Spleen (tissue), 11 donors: ENCODE measurements at regions not wholly inside any gene's neighbourhood (a gene's known extent, or its start where the extent isn't known, plus 50 kb on each side); places are given as distances from the start of the nearest gene placed in this dataset.

Source experiments
- DNase-seq: peaks from one replicate; pipeline ENCODE4 v3.0.0-alpha.2; 2020
- H3K27ac ChIP-seq, 8 donors: fragments of 200-600 bp; sonication (generic) in 7 of 8; 1 replicate in 4 of 8; 2 replicates in 4 of 8; pipeline versions ENCODE4 v1.5.0 to v1.8.0; 2016 to 2021; ENCODE audit warnings: inconsistent platforms in 4 of 8, mild to moderate bottlenecking in 4 of 8, moderate library complexity in 1 of 8
- H3K27me3 ChIP-seq, 7 donors: fragments of 200-600 bp; sonication (generic) in 6 of 7; replicated peaks in 1 of 7; 1 replicate in 4 of 7; 2 replicates in 3 of 7; pipeline versions ENCODE4 v1.5.0 to v1.8.0; 2016 to 2021; ENCODE audit warnings: inconsistent platforms in 3 of 7, mild to moderate bottlenecking in 1 of 7
- H3K36me3 ChIP-seq, 6 donors: fragments of 200-600 bp; sonication (generic) in 5 of 6; 1 replicate in 4 of 6; 2 replicates in 2 of 6; pipeline versions ENCODE4 v1.5.0 to v1.8.0; 2016 to 2021; ENCODE audit warnings: inconsistent platforms in 2 of 6
- H3K4me1 ChIP-seq, 6 donors: fragments of 200-600 bp; sonication (generic) in 5 of 6; 1 replicate in 3 of 6; 2 replicates in 3 of 6; pipeline versions ENCODE4 v1.5.0 to v1.8.0; 2016 to 2021; ENCODE audit warnings: inconsistent platforms in 3 of 6
- H3K4me3 ChIP-seq, 8 donors: fragments of 200-600 bp; sonication (generic) in 7 of 8; 1 replicate in 4 of 8; 2 replicates in 4 of 8; pipeline versions ENCODE4 v1.5.0 to v1.8.0; 2016 to 2021; ENCODE audit warnings: inconsistent platforms in 4 of 8, mild to moderate bottlenecking in 4 of 8, moderate library complexity in 2 of 8
- H3K9me3 ChIP-seq, 8 donors: fragments of 200-600 bp; sonication (generic) in 7 of 8; 1 replicate in 4 of 8; 2 replicates in 4 of 8; pipeline versions ENCODE4 v1.5.0 to v1.8.0; 2016 to 2021; ENCODE audit warnings: inconsistent platforms in 4 of 8
- POLR2A ChIP-seq, 3 donors: fragments of 450-650 bp; IDR thresholded peaks; one replicate each; pipeline ENCODE4 v1.5.1; 2017; ENCODE audit warnings: antibody characterized with exemption in 3 of 3, mild to moderate bottlenecking in 1 of 3
- POLR2AphosphoS5 ChIP-seq, 3 donors: sonication (generic); formaldehyde crosslinking; IDR thresholded peaks; one replicate each; pipeline ENCODE4 v1.5.1; 2017; ENCODE audit warnings: antibody characterized with exemption in 3 of 3
- WGBS, 5 donors: extraction: QIAGEN DNeasy Blood & Tissue Kit in 3 of 5; methylation state at CpG; one replicate each; pipeline versions ENCODE4 v1.1.5 to v1.1.7; 2013 to 2018; 5-methylcytosine and 5-hydroxymethylcytosine counted together
- intact Hi-C: fragments of 100-400 bp; cut with DNase I; formaldehyde crosslinking; loops from one replicate; pipeline ENCODE4 v1.15.0; 2023; ENCODE audit warnings: low total_unique reads
- TF ChIP-seq, protein P1 (sequence below), 11 experiments: fragments of 200-600 bp in 7 of 11; fragments of 450-650 bp in 4 of 11; sonication (generic) in 4 of 11; IDR thresholded peaks in 8 of 11; conservative IDR thresholded peaks in 3 of 11; 1 replicate in 7 of 11; 2 replicates in 4 of 11; pipeline versions ENCODE4 v1.4.0 to v1.8.0; 2016 to 2021; ENCODE audit warnings: antibody characterized with exemption in 11 of 11, inconsistent platforms in 4 of 11, mild to moderate bottlenecking in 1 of 11
- donor health status: healthy with polysubstance abuse.
- donor health status: DM: no; HTN: no; CAD: no; lungs with moderate emphysema.
- donor health status: DM: no; HTN: no; CAD: no.
- donor health status: Bipolar disorder and iron deficiency.
- donor health status: healthy.
- donor health status: DM: no; HTN: no; CAD: no.
- donor health status: DM: yes; HTN: yes; CAD: no.

DNA sequence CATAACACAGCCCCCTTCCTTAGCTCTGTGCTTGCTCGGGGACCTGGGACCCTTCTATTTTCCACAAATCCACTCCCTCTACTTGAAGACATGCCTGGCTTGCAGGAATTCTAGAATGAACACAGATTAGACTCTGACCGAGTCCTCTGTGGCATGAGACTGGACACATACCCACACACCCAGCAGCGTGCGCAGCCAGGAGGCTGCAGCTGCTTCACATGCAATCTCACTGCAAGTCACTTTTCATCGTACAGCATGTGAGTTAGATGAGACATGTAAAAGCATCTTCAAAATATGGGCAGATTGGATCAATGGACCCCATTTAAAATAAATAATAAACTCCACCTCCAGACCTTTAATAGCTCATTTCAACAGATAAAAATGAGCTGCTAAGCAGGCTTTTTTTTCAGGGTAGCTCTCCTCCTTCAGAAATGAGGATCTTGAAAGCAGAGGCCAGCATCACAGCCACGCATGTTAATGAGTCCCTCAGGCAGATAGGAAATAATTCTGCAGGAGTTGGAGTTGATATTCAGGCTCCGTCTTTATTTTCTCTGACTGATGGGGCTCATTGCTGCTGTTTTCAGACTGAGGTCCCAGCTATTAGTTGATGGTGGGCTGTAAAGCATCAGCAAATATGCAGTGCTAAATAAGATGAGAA is 215.1 kb upstream of the GGTLC1 start:
- no peak overlapping the region for H3K27ac ChIP-seq
- no peaks in the 10 kb centered on the region for H3K36me3 ChIP-seq
- no peaks in the 10 kb centered on the region for H3K27me3 ChIP-seq
- H3K4me1 ChIP-seq: no peaks in the 10 kb centered on the region
- H3K9me3 ChIP-seq: no peaks in the 10 kb centered on the region
- no peak overlapping the region for H3K4me3 ChIP-seq
- no peak for DNase-seq
- intact Hi-C loops: no loop called here
- TF ChIP-seq POLR2AphosphoS5 (IDR thresholded peaks at IDR 0.05): no peak
- TF ChIP-seq, protein P1, sequence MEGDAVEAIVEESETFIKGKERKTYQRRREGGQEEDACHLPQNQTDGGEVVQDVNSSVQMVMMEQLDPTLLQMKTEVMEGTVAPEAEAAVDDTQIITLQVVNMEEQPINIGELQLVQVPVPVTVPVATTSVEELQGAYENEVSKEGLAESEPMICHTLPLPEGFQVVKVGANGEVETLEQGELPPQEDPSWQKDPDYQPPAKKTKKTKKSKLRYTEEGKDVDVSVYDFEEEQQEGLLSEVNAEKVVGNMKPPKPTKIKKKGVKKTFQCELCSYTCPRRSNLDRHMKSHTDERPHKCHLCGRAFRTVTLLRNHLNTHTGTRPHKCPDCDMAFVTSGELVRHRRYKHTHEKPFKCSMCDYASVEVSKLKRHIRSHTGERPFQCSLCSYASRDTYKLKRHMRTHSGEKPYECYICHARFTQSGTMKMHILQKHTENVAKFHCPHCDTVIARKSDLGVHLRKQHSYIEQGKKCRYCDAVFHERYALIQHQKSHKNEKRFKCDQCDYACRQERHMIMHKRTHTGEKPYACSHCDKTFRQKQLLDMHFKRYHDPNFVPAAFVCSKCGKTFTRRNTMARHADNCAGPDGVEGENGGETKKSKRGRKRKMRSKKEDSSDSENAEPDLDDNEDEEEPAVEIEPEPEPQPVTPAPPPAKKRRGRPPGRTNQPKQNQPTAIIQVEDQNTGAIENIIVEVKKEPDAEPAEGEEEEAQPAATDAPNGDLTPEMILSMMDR (IDR thresholded peaks at IDR 0.05 in 8 of 11, conservative IDR thresholded peaks at IDR 0.05 in 3 of 11): no peak
- TF ChIP-seq POLR2A (IDR thresholded peaks at IDR 0.05): no peak
- 79 to 88% (median 79%) methylated on average over 7 of the region's 7 CpGs for WGBS, 5 donors

- DNase-seq: no peak
- Histone ChIP-seq H3K9me3 (no peaks in the 10 kb centered on the region), H3K4me3 (no peak overlapping the region), H3K4me1 (no peaks in the 10 kb centered on the region), H3K27ac (no peak overlapping the region), H3K36me3 (no peaks in the 10 kb centered on the region), H3K27me3 (no peaks in the 10 kb centered on the region)
- intact Hi-C loops: no loop called here
- 80 to 86% (median 82%) methylated on average over 6 of the region's 6 CpGs for WGBS, 5 donors
- TF ChIP-seq POLR2A (IDR thresholded peaks at IDR 0.05) (no peak), POLR2AphosphoS5 (IDR thresholded peaks at IDR 0.05) (no peak)
- TF ChIP-seq, protein P1 (IDR thresholded peaks at IDR 0.05 in 8 of 11, conservative IDR thresholded peaks at IDR 0.05 in 3 of 11): no peak
Measured at GRCh38 chr20:24199501-24199900, 210.9 kb upstream of the GGTLC1 start.

- no peak overlapping the region for H3K4me3 ChIP-seq
- DNase-seq: no peak
- H3K27me3 ChIP-seq: no peaks in the 10 kb centered on the region
- peaks cover 0 to 18% (median 10%) of the 10 kb centered on the region in 8 donors for H3K9me3 ChIP-seq
- intact Hi-C loops: no loop called here
- H3K4me1 ChIP-seq: no peaks in the 10 kb centered on the region
- no peak overlapping the region for H3K27ac ChIP-seq
- TF ChIP-seq, protein P1 (IDR thresholded peaks at IDR 0.05 in 8 of 11, conservative IDR thresholded peaks at IDR 0.05 in 3 of 11): no peak
- no peak for TF ChIP-seq POLR2AphosphoS5 (IDR thresholded peaks at IDR 0.05)
- TF ChIP-seq POLR2A (IDR thresholded peaks at IDR 0.05): no peak
- no peaks in the 10 kb centered on the region for H3K36me3 ChIP-seq
- WGBS, 5 donors: 85 to 95% (median 88%) methylated on average over 3 of the region's 3 CpGs
Measured at GRCh38 chr20:24194143-24194542, 205.6 kb upstream of the GGTLC1 start.

DNA sequence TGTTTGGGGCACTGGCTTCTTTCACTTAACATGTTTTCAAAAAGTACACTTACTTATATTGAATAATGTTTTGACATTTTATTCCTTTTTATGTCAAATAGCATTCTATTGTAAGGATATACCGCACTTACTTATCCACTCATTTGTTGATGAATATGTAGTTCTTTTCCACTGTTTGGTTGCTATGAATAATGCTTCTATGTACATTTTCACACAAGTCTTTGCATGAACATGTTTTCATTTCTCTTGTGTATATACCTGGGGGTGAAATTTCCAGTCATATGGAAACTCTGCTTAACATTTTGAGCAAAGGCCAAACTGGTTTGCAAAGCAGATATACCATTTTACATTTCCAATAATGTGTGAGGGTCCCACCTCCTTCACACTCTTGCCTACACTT is 202.3 kb upstream of the GGTLC1 start:
- Histone ChIP-seq H3K4me1 (no peaks in the 10 kb centered on the region), H3K36me3 (no peaks in the 10 kb centered on the region), H3K27ac (no peak overlapping the region), H3K27me3 (no peaks in the 10 kb centered on the region), H3K9me3 (peaks cover 0 to 18% (median 10%) of the 10 kb centered on the region in 8 donors), H3K4me3 (no peak overlapping the region)
- 90 to 97% (median 95%) methylated on average over 1 of the region's 1 CpG for WGBS, 5 donors
- no peak for DNase-seq
- intact Hi-C loops: no loop called here
- TF ChIP-seq, protein P1 (IDR thresholded peaks at IDR 0.05 in 8 of 11, conservative IDR thresholded peaks at IDR 0.05 in 3 of 11): no peak
- TF ChIP-seq POLR2AphosphoS5 (IDR thresholded peaks at IDR 0.05) (no peak), POLR2A (IDR thresholded peaks at IDR 0.05) (no peak)
